ENCODE measurements at regions not wholly inside any gene's neighbourhood (a gene's known extent, or its start where the extent isn't known, plus 50 kb on each side); places are given as distances from the start of the nearest gene placed in this dataset.

GRCh38 chr2:191759680-191760079 is 81.7 kb downstream of the NABP1 start:
- peaks cover 5% of the 10 kb centered on the region for H3K4me1 Mint-ChIP-seq
- no peak for ATAC-seq (ENCODE audit: low read depth)
- H3K27ac Mint-ChIP-seq, result no peak overlapping the region
- no peaks in the 10 kb centered on the region for H3K9me3 Mint-ChIP-seq
- no peak overlapping the region for H3K4me3 Mint-ChIP-seq
- no peaks in the 10 kb centered on the region for H3K36me3 Mint-ChIP-seq
- DNase-seq (ENCODE audit: low spot score in 2 of 2), result no peak
- H3K27me3 Mint-ChIP-seq, result peaks cover 3% of the 10 kb centered on the region

GRCh38 chr2:191760655-191761262 is 82.8 kb downstream of the NABP1 start:
- Mint-ChIP-seq H3K36me3 (no peaks in the 10 kb centered on the region), H3K9me3 (no peaks in the 10 kb centered on the region), H3K27me3 (peaks cover 3% of the 10 kb centered on the region), H3K4me3 (no peak overlapping the region), H3K27ac (no peak overlapping the region), H3K4me1 (peaks cover 5% of the 10 kb centered on the region)
- DNase-seq (ENCODE audit: low spot score in 2 of 2), result no peak
- ATAC-seq (ENCODE audit: low read depth), result no peak

- H3K4me3 Mint-ChIP-seq, result no peak overlapping the region
- ATAC-seq (ENCODE audit: low read depth) (no peak), DNase-seq (ENCODE audit: low spot score in 2 of 2) (no peak)
- peaks cover 5% of the 10 kb centered on the region for H3K9me3 Mint-ChIP-seq
- no peak overlapping the region for H3K27ac Mint-ChIP-seq
- H3K36me3 Mint-ChIP-seq, result no peaks in the 10 kb centered on the region
- H3K4me1 Mint-ChIP-seq, result no peaks in the 10 kb centered on the region
- H3K27me3 Mint-ChIP-seq, result peaks cover 4% of the 10 kb centered on the region
Observed at GRCh38 chr2:191773136-191773535, 73.8 kb downstream of the CAVIN2 start.

GRCh38 chr2:191777351-191777750 is 69.5 kb downstream of the CAVIN2 start:
- ATAC-seq (ENCODE audit: low read depth) (no peak), DNase-seq (ENCODE audit: low spot score in 2 of 2) (no peak)
- Mint-ChIP-seq H3K27me3 (peaks cover 4% of the 10 kb centered on the region), H3K9me3 (peaks cover 2% of the 10 kb centered on the region), H3K36me3 (no peaks in the 10 kb centered on the region), H3K4me1 (no peaks in the 10 kb centered on the region), H3K27ac (no peak overlapping the region), H3K4me3 (no peak overlapping the region)

GRCh38 chr2:191778041-191778440 is 68.8 kb downstream of the CAVIN2 start:
- peaks cover 4% of the 10 kb centered on the region for H3K27me3 Mint-ChIP-seq
- H3K4me1 Mint-ChIP-seq, result no peaks in the 10 kb centered on the region
- no peak overlapping the region for H3K27ac Mint-ChIP-seq
- no peak for ATAC-seq (ENCODE audit: low read depth)
- no peak for DNase-seq (ENCODE audit: low spot score in 2 of 2)
- H3K36me3 Mint-ChIP-seq, result no peaks in the 10 kb centered on the region
- H3K4me3 Mint-ChIP-seq, result no peak overlapping the region
- peaks cover 2% of the 10 kb centered on the region for H3K9me3 Mint-ChIP-seq

- Mint-ChIP-seq H3K4me3 (no peak overlapping the region), H3K4me1 (peaks cover 2% of the 10 kb centered on the region), H3K27ac (no peak overlapping the region), H3K36me3 (no peaks in the 10 kb centered on the region), H3K9me3 (no peaks in the 10 kb centered on the region), H3K27me3 (peaks cover 2% of the 10 kb centered on the region)
- no peak for DNase-seq (ENCODE audit: low spot score in 2 of 2)
- ATAC-seq (ENCODE audit: low read depth), result no peak
Observed at GRCh38 chr2:191782351-191782750, 64.5 kb downstream of the CAVIN2 start.

GRCh38 chr2:191783416-191783815 is 63.5 kb downstream of the CAVIN2 start:
- DNase-seq (ENCODE audit: low spot score in 2 of 2) (no peak), ATAC-seq (ENCODE audit: low read depth) (peak; percentile 49)
- no peaks in the 10 kb centered on the region for H3K9me3 Mint-ChIP-seq
- peaks cover 2% of the 10 kb centered on the region for H3K4me1 Mint-ChIP-seq
- no peaks in the 10 kb centered on the region for H3K36me3 Mint-ChIP-seq
- no peak overlapping the region for H3K4me3 Mint-ChIP-seq
- no peak overlapping the region for H3K27ac Mint-ChIP-seq
- H3K27me3 Mint-ChIP-seq, result peaks cover 5% of the 10 kb centered on the region
